HepG2 (cell line): ENCODE measurements at regions not wholly inside any gene's neighbourhood (a gene's known extent, or its start where the extent isn't known, plus 50 kb on each side); places are given as distances from the start of the nearest gene placed in this dataset.

ENCODE experiments used
- ATAC-seq: fragments of 200-7000 bp; cut with Tn5 transposase; 3 replicates; pipeline ENCODE4 v1.9.1; 2020; ENCODE audit warnings: mild to moderate bottlenecking, moderate library complexity
- BruUV-seq: library from RNA; stranded (reverse); fragments of 400-500 nt; replicated peaks from 2 replicates; lab custom pipeline; 2021; lab: Mats Ljungman, UMichigan
- CTCF ChIA-PET: fragments of 300-600 bp; formaldehyde crosslinking; extraction: SDS; loops from one replicate; lab custom pipeline; 2021; ENCODE audit warnings: low total read pairs, inconsistent platforms, low intra/inter-chr PET ratio; lab: Yijun Ruan, JAX
- POLR2A ChIA-PET: fragments of 350-600 bp; sonication (Branson Sonifier 250); formaldehyde crosslinking; loops from one replicate; lab custom pipeline; 2020; ENCODE audit warnings: antibody characterized with exemption, inconsistent platforms; lab: Yijun Ruan, JAX
- DNase-seq: peaks from one replicate; pipeline ENCODE4 v3.0.0-alpha.2; 2015; ENCODE audit warnings: low spot score
- FAIRE-seq: peaks from 3 replicates; lab custom pipeline; 2011; peaks lifted over from hg19 to GRCh38; lab: Jason Lieb, UNC
- H2AFZ ChIP-seq: one replicate; pipeline ENCODE4 v1.6.1; 2011; ENCODE audit warnings: low read length, inconsistent platforms
- H3K27ac ChIP-seq: fragments of 300-600 bp; 3 replicates; pipeline ENCODE4 v1.8.0; 2011; ENCODE audit warnings: mixed run types, mild to moderate bottlenecking, mixed read lengths, low read length, inconsistent platforms; ENCODE audit not compliant: insufficient read depth; ENCODE audit errors: extremely low read length
- H3K27me3 ChIP-seq, 2 experiments: fragments of 200-600 bp in 1 of 2; 2 replicates in 1 of 2; 3 replicates in 1 of 2; pipeline versions ENCODE4 v1.6.0 to v1.8.0; 2011; ENCODE audit warnings: low read length in 2 of 2, mild to moderate bottlenecking in 2 of 2, moderate library complexity in 2 of 2, inconsistent platforms in 1 of 2; ENCODE audit not compliant: insufficient read depth in 2 of 2, control insufficient read depth in 1 of 2
- H3K36me3 ChIP-seq, 2 experiments: fragments of 200-600 bp in 1 of 2; replicated peaks in 1 of 2; 2 replicates in 1 of 2; 3 replicates in 1 of 2; pipeline versions ENCODE4 v1.5.1 to v1.8.0; 2011; ENCODE audit warnings: low read length in 2 of 2, inconsistent platforms in 1 of 2; ENCODE audit not compliant: insufficient read depth in 2 of 2, control insufficient read depth in 1 of 2
- H3K4me1 ChIP-seq: 2 replicates; pipeline ENCODE4 v1.5.1; 2012; ENCODE audit warnings: low read length, inconsistent platforms; ENCODE audit not compliant: insufficient read depth
- H3K4me2 ChIP-seq: 2 replicates; pipeline ENCODE4 v1.6.0; 2011; ENCODE audit warnings: low read depth, low read length, inconsistent platforms
- H3K4me3 ChIP-seq, 3 experiments: fragments of 200-600 bp in 1 of 3; sonication (generic), shearing (Covaris generic) in 1 of 3; replicated peaks in 1 of 3; 2 replicates each; pipeline ENCODE4 v1.5.1; 2011 to 2016; ENCODE audit warnings: low read length in 3 of 3, inconsistent platforms in 2 of 3, low read depth in 2 of 3, mild to moderate bottlenecking in 2 of 3, control low read depth in 1 of 3, mixed read lengths in 1 of 3; ENCODE audit not compliant: insufficient read depth in 1 of 3
- H3K79me2 ChIP-seq: one replicate; pipeline ENCODE4 v1.6.1; 2011; ENCODE audit warnings: low read length, inconsistent platforms; ENCODE audit not compliant: insufficient read depth
- H3K9ac ChIP-seq: 2 replicates; pipeline ENCODE4 v1.6.0; 2011; ENCODE audit warnings: mild to moderate bottlenecking, low read depth, low read length, inconsistent platforms; ENCODE audit not compliant: insufficient read depth
- H3K9me3 ChIP-seq: 2 replicates; pipeline ENCODE4 v1.5.1; 2012; ENCODE audit warnings: mild to moderate bottlenecking, low read length
- H4K20me1 ChIP-seq: 2 replicates; pipeline ENCODE4 v1.6.0; 2011; ENCODE audit warnings: inconsistent platforms, mild to moderate bottlenecking, low read length, moderate library complexity; ENCODE audit not compliant: insufficient read depth
- FOSL1 ChIP-seq: sonication (generic); formaldehyde crosslinking; IDR thresholded peaks from 2 replicates; pipeline ENCODE4 v1.9.0; 2021; ENCODE audit warnings: missing genetic modification reagents, borderline replicate concordance
- FOXM1 ChIP-seq: sonication (generic); formaldehyde crosslinking; IDR thresholded peaks from 2 replicates; pipeline ENCODE4 v1.5.0; 2020; ENCODE audit warnings: missing genetic modification reagents
- MLLT10 ChIP-seq: sonication (generic); formaldehyde crosslinking; IDR thresholded peaks from 2 replicates; pipeline ENCODE4 v1.4.0; 2020; ENCODE audit warnings: missing genetic modification reagents
- NONO ChIP-seq, 2 experiments: fragments of 450-650 bp in 1 of 2; sonication (generic) in 1 of 2; formaldehyde crosslinking in 1 of 2; IDR thresholded peaks in 1 of 2; conservative IDR thresholded peaks in 1 of 2; 2 replicates each; pipeline versions ENCODE4 v1.6.1 to v1.8.0; 2017 to 2022; ENCODE audit warnings: mild to moderate bottlenecking in 1 of 2, missing genetic modification reagents in 1 of 2, moderate library complexity in 1 of 2
- SATB2 ChIP-seq: sonication (generic); formaldehyde crosslinking; IDR thresholded peaks from 2 replicates; pipeline ENCODE4 v1.5.0; 2020; ENCODE audit warnings: missing genetic modification reagents
- YY1 ChIP-seq: IDR thresholded peaks from 2 replicates; pipeline ENCODE4 v1.6.1; 2011; ENCODE audit warnings: low read length, low read depth, moderate library complexity, mild to moderate bottlenecking; ENCODE audit not compliant: insufficient read depth, insufficient replicate concordance
- ZC3H13 ChIP-seq: sonication (generic); formaldehyde crosslinking; IDR thresholded peaks from 2 replicates; pipeline ENCODE4 v1.8.1; 2023; ENCODE audit warnings: mild to moderate bottlenecking, missing genetic modification reagents, moderate library complexity
- ZNF513 ChIP-seq: sonication (generic); formaldehyde crosslinking; conservative IDR thresholded peaks from 2 replicates; pipeline ENCODE4 v1.5.0; 2020; ENCODE audit warnings: missing genetic modification reagents
- WGBS: methylation state at CpG from one replicate; pipeline ENCODE4 v1.1.6; 2017; ENCODE audit warnings: low lambda C conversion rate; 5-methylcytosine and 5-hydroxymethylcytosine counted together
- in situ Hi-C: cut with HindIII; loops from 2 replicates; pipeline ENCODE4 v1.10.0; 2017; ENCODE audit warnings: low pct_unique_long_range_greater_than_20kb; ENCODE audit not compliant: extremely low pct_ligation_motif_present
- intact Hi-C: fragments of 100-400 bp; cut with micrococcal nuclease; formaldehyde crosslinking; loops from one replicate; pipeline ENCODE4 v1.10.0; 2022; ENCODE audit not compliant: unreplicated experiment

DNA sequence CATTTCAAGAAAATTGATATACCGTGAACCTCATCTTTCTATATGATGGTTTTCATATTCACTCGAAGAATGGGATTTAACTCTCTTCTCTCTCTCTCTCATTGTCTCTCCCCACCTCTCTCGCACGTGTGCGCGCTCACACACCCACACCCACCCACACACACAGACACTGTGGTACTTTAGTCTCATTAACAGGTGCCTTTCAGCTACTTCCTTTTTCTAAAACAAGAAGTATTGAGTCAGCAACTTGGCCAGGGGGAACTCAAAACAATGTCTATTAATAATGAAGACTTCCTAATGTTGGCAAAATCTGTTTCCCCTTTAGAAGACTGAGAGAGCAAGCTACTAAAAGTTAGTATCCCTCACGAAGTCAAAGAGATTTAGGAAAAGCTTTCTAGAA is 150.7 kb downstream of the TMCO5A start:
- Histone ChIP-seq H3K4me2 (no peak overlapping the region), H3K79me2 (no peaks in the 10 kb centered on the region), H3K4me1 (no peaks in the 10 kb centered on the region), H3K27me3 (no peaks in the 10 kb centered on the region), H2AFZ (no peak overlapping the region), H3K4me3 (no peak overlapping the region), H3K9ac (no peak overlapping the region), H3K27ac (no peak overlapping the region), H4K20me1 (no peaks in the 10 kb centered on the region), H3K9me3 (no peaks in the 10 kb centered on the region), H3K36me3 (no peaks in the 10 kb centered on the region)
- POLR2A ChIA-PET, result no interaction called here
- ATAC-seq (no peak), DNase-seq (no peak), FAIRE-seq (no peak)
- TF ChIP-seq FOSL1 (CRISPR knock-in tag) (no peak), YY1 (no peak), ZNF513 (CRISPR knock-in tag) (no peak), SATB2 (CRISPR knock-in tag) (no peak), ZC3H13 (CRISPR knock-in tag) (no peak), MLLT10 (CRISPR knock-in tag) (no peak), NONO (IDR thresholded peaks at IDR 0.05) (no peak), NONO (CRISPR knock-in tag; conservative IDR thresholded peaks at IDR 0.05) (no peak), FOXM1 (CRISPR knock-in tag) (no peak)
- no TSS peak for BruUV-seq
- in situ Hi-C loops, result no loop called here
- CTCF ChIA-PET, result no interaction called here
- intact Hi-C loops, result no loop called here
- 16% methylated on average over 7 of the region's 7 CpGs for WGBS
